Tibial artery (tissue), 4 donors: ENCODE measurements at regions not wholly inside any gene's neighbourhood (a gene's known extent, or its start where the extent isn't known, plus 50 kb on each side); places are given as distances from the start of the nearest gene placed in this dataset.

ENCODE experiments used
- DNase-seq, 2 donors: peaks; one replicate each; pipeline ENCODE4 v3.0.0-alpha.2; 2019
- H3K27ac ChIP-seq, 2 donors: fragments of 200-600 bp; sonication (generic) in 1 of 2; 1 replicate in 1 of 2; 2 replicates in 1 of 2; pipeline ENCODE4 v1.5.1; 2018 to 2019; ENCODE audit warnings: mild to moderate bottlenecking in 1 of 2
- H3K27me3 ChIP-seq, 2 donors: fragments of 200-600 bp; sonication (generic) in 1 of 2; one replicate each; pipeline versions ENCODE4 v1.5.1 to v1.6.0; 2016 to 2019
- H3K36me3 ChIP-seq, 3 donors: fragments of 200-600 bp; sonication (generic) in 2 of 3; one replicate each; pipeline ENCODE4 v1.5.1; 2016 to 2019; ENCODE audit warnings: mild to moderate bottlenecking in 2 of 3
- H3K4me1 ChIP-seq, 4 donors: fragments of 200-600 bp; sonication (generic) in 2 of 4; 1 replicate in 3 of 4; 2 replicates in 1 of 4; pipeline ENCODE4 v1.5.1; 2016 to 2019
- H3K4me3 ChIP-seq, 2 donors: fragments of 200-600 bp; sonication (generic) in 1 of 2; 1 replicate in 1 of 2; 2 replicates in 1 of 2; pipeline ENCODE4 v1.5.1; 2018 to 2019; ENCODE audit warnings: mild to moderate bottlenecking in 2 of 2
- H3K9me3 ChIP-seq, 3 donors: fragments of 200-600 bp; sonication (generic) in 1 of 3; one replicate each; pipeline ENCODE4 v1.5.1; 2016 to 2019
- CTCF ChIP-seq, 2 experiments: fragments of 200-600 bp in 1 of 2; fragments of 450-650 bp in 1 of 2; IDR thresholded peaks; one replicate each; pipeline ENCODE4 v1.5.1; 2017 to 2019; ENCODE audit warnings: antibody characterized with exemption in 2 of 2, mild to moderate bottlenecking in 1 of 2, moderate library complexity in 1 of 2
- intact Hi-C: fragments of 100-400 bp; cut with DNase I; formaldehyde crosslinking; loops from one replicate; pipeline ENCODE4 v1.15.0; 2023; ENCODE audit warnings: low total_unique reads

GRCh38 chr1:181155339-181155738 lies 66.8 kb downstream of the IER5 start:
- Histone ChIP-seq H3K4me3 (no peak overlapping the region), H3K27me3 (no peaks in the 10 kb centered on the region), H3K4me1 (peaks cover 0 to 29% (median 20%) of the 10 kb centered on the region in 4 donors), H3K27ac (no peak overlapping the region), H3K9me3 (no peaks in the 10 kb centered on the region), H3K36me3 (no peaks in the 10 kb centered on the region)
- intact Hi-C loops = no loop called here
- DNase-seq = no peak
- TF ChIP-seq CTCF (IDR thresholded peaks at IDR 0.05) = no peak

GRCh38 chr1:181159451-181160140 lies 71.1 kb downstream of the IER5 start:
- DNase-seq = no peak
- no peak for TF ChIP-seq CTCF (IDR thresholded peaks at IDR 0.05)
- H3K4me3 ChIP-seq = no peak overlapping the region
- intact Hi-C loops = loop anchor here (10.0 kb wide), 1 partner anchor 655 kb away; the partner anchor contains the start of gene ACBD6
- H3K36me3 ChIP-seq = peaks cover 0 to 6% (median 0%) of the 10 kb centered on the region in 3 donors
- H3K27me3 ChIP-seq = no peaks in the 10 kb centered on the region
- peaks cover 0 to 16% (median 3%) of the 10 kb centered on the region in 3 donors for H3K9me3 ChIP-seq
- H3K27ac ChIP-seq = no peak overlapping the region
- H3K4me1 ChIP-seq = peaks cover 0 to 3% (median 0%) of the 10 kb centered on the region in 4 donors

- Histone ChIP-seq H3K4me3 (no peak overlapping the region), H3K4me1 (peaks cover 0 to 3% (median 0%) of the 10 kb centered on the region in 4 donors), H3K27ac (no peak overlapping the region), H3K27me3 (no peaks in the 10 kb centered on the region), H3K9me3 (peaks cover 0 to 16% (median 3%) of the 10 kb centered on the region in 3 donors), H3K36me3 (peaks cover 0 to 6% (median 0%) of the 10 kb centered on the region in 3 donors)
- TF ChIP-seq CTCF (IDR thresholded peaks at IDR 0.05) = no peak
- DNase-seq = no peak
- intact Hi-C loops = loop anchor here (10.0 kb wide), 1 partner anchor 656 kb away; the partner anchor contains the start of gene ACBD6
Observed at GRCh38 chr1:181160322-181160721, 71.8 kb downstream of the IER5 start.

GRCh38 chr1:181160998-181161870 lies 72.7 kb downstream of the IER5 start:
- Histone ChIP-seq H3K4me1 (peaks cover 0 to 3% (median under 1%) of the 10 kb centered on the region in 4 donors), H3K27me3 (no peaks in the 10 kb centered on the region), H3K9me3 (peaks cover 0 to 16% (median 3%) of the 10 kb centered on the region in 3 donors), H3K4me3 (no peak overlapping the region), H3K27ac (no peak overlapping the region), H3K36me3 (peaks cover 0 to 6% (median 0%) of the 10 kb centered on the region in 3 donors)
- TF ChIP-seq CTCF (IDR thresholded peaks at IDR 0.05) = no peak
- intact Hi-C loops = loop anchor here (10.0 kb wide), 1 partner anchor 656 kb away; the partner anchor contains the start of gene ACBD6
- DNase-seq = no peak

GRCh38 chr1:181163662-181164061 lies 75.2 kb downstream of the IER5 start:
- no peak for DNase-seq
- peaks cover 0 to 6% (median 3%) of the 10 kb centered on the region in 4 donors for H3K4me1 ChIP-seq
- intact Hi-C loops = loop anchor here (10.0 kb wide), 1 partner anchor 659 kb away; the partner anchor contains the start of gene ACBD6
- no peak for TF ChIP-seq CTCF (IDR thresholded peaks at IDR 0.05)
- H3K27me3 ChIP-seq = no peaks in the 10 kb centered on the region
- no peak overlapping the region for H3K27ac ChIP-seq
- H3K4me3 ChIP-seq = no peak overlapping the region
- H3K36me3 ChIP-seq = peaks cover 0 to 6% (median 0%) of the 10 kb centered on the region in 3 donors
- H3K9me3 ChIP-seq = peaks cover 0 to 16% (median 3%) of the 10 kb centered on the region in 3 donors
